ACHN (cell line): ENCODE measurements at regions not wholly inside any gene's neighbourhood (a gene's known extent, or its start where the extent isn't known, plus 50 kb on each side); places are given as distances from the start of the nearest gene placed in this dataset.

Experiments used
- DNase-seq: peaks from one replicate; pipeline ENCODE4 v3.0.0-alpha.2; 2015
- in situ Hi-C: cut with HindIII; loops from 2 replicates; pipeline ENCODE4 v1.10.0; 2017; ENCODE audit warnings: low sequenced_read_pairs, low pct_ligation_motif_present, low pct_unique_long_range_greater_than_20kb

GRCh38 chr9:86893811-86894490 is 53.4 kb downstream of the GAS1 start:
- in situ Hi-C loops: no loop called here
- DNase-seq: no peak

- no peak for DNase-seq
- in situ Hi-C loops: no loop called here
Observed at GRCh38 chr9:86892576-86892975, 54.7 kb downstream of the GAS1 start.

DNA sequence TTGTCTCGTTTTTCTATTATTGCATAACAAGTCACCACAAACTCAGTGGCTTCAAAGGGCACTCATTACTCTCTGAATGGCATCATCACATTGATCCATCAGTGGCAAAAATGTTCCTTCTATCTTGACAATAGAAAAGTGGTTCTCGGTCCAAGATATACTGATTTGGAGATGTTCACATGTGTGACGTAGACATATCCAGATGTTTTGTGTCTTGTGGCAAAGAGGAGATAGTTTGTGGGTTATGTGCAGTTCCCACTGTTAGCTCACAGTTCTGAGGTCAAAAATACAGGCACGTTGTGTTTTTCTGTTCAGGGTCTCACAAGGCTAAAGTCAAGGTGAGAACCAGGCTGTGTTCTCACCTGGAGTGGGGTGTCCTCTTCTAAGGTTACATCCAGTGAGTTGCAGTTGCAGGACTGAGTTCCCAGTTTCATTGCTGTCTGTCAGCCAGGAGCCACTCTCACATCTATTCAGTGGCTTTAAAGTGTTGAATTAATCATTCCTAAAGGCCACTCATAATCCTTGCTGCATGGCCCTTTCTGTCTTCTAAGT is 55.3 kb downstream of the GAS1 start:
- in situ Hi-C loops: no loop called here

GRCh38 chr9:86891091-86891490 is 56.2 kb downstream of the GAS1 start:
- in situ Hi-C loops: no loop called here
- no peak for DNase-seq

More for the DNA sequence above, 55.3 kb downstream of the GAS1 start:
- DNase-seq: no peak

GRCh38 chr9:86885232-86885631 is 62.1 kb downstream of the GAS1 start:
- in situ Hi-C loops: no loop called here
- no peak for DNase-seq

- no peak for DNase-seq
- in situ Hi-C loops: no loop called here
Observed at GRCh38 chr9:86876621-86877196, 70.6 kb downstream of the GAS1 start.

GRCh38 chr9:86868616-86869015 is 78.7 kb downstream of the GAS1 start:
- in situ Hi-C loops: no loop called here
- DNase-seq: no peak

DNA sequence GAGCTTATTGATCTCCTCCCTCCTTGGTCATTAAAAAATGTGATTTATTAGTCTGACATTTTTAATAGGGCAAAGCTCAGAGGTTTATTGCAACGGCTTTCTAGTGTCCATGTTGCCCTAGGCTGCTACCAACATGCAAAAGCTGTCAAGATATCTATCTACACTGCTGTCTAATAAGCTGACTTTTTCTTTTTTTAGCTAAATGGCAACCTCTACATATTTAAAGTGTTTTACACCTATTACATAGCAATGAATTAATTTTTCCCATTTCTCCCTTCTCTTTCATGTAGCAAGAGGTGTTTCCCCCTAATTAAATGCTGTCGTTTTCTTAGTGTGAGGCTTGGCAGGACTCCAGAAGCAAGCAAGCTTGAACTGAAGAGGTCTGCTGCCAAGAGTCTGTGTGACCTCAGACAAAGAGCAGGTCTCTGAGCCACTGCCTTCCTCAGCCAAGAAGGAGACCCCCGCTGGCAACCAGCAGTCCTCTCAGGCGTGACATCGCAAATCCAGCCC is 79.4 kb downstream of the GAS1 start:
- no peak for DNase-seq
- in situ Hi-C loops: no loop called here

GRCh38 chr9:86865952-86866351 is 81.4 kb downstream of the GAS1 start:
- in situ Hi-C loops: no loop called here
- no peak for DNase-seq

- in situ Hi-C loops: no loop called here
- no peak for DNase-seq
Observed at GRCh38 chr9:86860006-86860405, 87.3 kb downstream of the GAS1 start.

DNA sequence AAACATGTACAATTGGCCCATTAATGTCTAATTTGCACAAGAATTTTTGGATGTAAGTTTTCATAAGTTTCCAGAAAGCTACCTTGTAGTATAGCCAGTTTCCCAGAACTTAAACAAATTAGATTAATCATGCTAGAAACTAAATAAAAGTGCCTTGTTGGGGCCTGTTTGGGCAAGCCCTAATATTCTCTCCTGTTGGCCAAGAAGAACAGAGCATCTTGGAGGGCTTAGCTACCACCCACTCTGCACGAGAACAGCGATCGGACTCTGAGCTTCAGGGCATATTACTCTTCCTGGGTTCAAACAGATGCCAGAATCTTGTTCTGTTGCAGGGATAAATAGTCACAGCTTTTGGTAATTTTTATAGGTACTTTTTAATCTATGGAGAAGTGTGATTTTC is 88.2 kb downstream of the GAS1 start:
- no peak for DNase-seq
- in situ Hi-C loops: no loop called here

GRCh38 chr9:86858009-86858408 is 89.3 kb downstream of the GAS1 start:
- in situ Hi-C loops: no loop called here
- no peak for DNase-seq

DNA sequence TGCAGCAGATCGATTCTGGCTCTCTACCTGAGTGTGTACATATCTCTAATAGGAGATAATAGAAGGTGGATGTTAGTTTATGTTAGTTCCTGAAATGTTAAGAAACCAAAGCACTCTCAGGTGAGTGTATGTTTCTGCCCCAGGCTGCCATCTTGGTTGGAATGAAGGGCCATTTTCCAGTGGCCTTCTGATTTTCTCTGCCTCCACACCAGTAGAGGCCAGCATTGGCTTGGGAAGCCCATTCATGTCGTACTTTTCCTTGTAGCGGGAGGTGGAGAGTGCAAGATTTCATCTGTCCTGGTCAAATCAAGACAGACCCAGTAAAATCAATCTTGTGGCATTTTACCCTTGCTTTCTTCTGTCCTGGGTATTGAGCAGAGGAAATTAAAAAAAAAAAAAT is 91.0 kb downstream of the GAS1 start:
- in situ Hi-C loops: no loop called here
- no peak for DNase-seq

DNA sequence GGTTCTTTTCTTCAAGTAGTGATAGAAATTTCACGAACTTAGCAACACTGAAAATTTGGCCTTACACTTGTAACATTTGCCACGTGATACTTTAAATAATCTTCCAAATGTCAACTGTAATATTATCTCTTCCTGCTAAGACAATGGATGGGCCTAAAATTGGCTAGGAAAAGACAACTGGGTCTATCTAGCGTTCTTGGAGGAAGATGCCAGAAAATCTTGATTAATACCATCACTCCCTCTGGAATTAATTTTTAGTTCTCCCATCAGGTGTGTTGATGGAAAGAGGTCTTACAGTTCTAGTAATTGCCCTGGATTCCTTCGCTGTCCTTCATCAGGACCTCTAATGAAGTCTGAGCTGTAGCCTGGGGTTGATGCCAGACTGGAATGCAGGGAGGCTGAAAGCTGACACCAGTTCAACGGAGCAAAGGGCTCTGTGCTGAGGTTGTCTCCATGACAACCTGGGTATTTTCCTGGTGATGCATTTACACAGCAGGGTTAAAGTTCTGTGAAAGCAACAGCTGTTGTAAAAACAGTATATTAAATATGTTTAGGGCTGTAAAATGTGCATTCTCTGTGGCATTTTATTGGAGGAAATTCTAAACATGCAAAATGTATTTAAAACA is 92.3 kb downstream of the GAS1 start:
- in situ Hi-C loops: no loop called here
- no peak for DNase-seq

GRCh38 chr9:86846656-86847055 is 100.7 kb downstream of the GAS1 start:
- in situ Hi-C loops: no loop called here
- no peak for DNase-seq

GRCh38 chr9:86843206-86843605 is 104.1 kb downstream of the GAS1 start:
- no peak for DNase-seq
- in situ Hi-C loops: no loop called here

DNA sequence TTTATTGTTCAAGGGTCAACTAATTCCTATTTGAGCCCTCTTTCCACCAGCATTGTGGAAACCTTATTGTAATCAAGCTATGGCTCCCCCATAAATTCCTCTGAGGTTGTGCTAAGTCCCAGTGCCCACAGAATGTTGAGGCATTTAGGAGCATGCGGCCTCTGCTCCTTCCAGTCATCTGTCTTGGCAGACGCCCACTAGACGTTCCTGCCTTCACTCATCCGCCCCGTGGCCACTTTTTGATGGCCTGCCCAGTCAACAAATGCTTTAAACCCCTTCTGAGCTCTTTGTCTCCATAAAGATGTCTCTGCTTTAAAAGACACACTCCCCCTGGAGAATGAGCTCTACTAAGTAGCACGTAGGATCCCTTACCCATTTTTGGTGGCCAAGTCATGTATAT is 104.7 kb downstream of the GAS1 start:
- in situ Hi-C loops: no loop called here
- DNase-seq: no peak

- no peak for DNase-seq
- in situ Hi-C loops: no loop called here
Observed at GRCh38 chr9:86839522-86839921, 107.8 kb downstream of the GAS1 start.

DNA sequence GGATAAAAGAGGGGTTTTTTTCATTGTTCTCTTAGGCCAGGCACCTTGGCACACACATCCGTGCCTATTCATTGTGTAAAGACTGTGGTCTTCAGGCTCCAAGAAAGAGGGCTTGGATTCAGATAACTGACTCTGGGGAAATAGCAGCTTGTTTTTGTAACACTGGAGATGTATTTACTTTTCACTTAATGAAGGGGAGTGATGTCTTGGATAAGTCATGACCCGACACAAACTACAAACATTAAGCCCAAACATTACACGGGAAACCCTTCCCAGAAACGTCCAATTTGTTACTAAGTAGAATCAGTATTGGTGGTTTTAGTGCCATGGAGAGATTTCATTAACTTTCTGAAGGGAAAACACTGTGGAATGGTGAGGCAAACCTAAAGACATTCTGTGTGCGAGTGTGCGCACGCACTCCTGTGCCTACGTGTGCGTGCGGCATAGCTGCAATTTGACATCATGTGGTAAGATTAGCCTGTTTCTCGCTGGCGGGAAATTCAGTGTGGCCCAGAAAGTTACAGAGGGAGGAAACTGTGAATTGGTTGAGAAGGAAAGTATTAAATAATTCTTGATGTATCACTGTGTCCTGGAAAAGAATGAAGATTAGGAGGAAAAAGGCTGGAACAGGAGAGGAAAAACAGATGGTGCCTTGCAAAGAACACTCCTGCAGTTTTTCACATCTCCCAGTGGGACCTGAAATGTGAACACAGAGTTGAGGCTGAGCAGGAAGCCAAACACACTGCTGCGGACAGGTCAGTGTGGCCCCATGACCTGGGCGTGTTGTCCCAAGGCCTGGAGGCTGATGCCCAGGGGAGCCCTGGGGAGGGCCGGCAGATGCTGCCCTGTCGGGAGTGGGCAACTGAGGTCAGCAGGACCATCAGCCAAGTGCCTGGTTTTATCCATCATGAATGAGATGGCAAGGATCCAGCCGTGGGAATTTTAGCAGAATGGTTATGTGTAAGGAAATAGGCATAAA is 108.5 kb downstream of the GAS1 start:
- no peak for DNase-seq

More for the DNA sequence above, 108.5 kb downstream of the GAS1 start:
- in situ Hi-C loops: no loop called here
